Smooth muscle cell (in vitro differentiated cells): ENCODE measurements at regions not wholly inside any gene's neighbourhood (a gene's known extent, or its start where the extent isn't known, plus 50 kb on each side); places are given as distances from the start of the nearest gene placed in this dataset.

Source experiments
- DNase-seq: peaks from one replicate; lab custom pipeline; 2025; ENCODE audit not compliant: unreplicated experiment; lab: John Stamatoyannopoulos, UW
- H2AFZ ChIP-seq: fragments of 200-600 bp; sonication (generic); 2 replicates; pipeline ENCODE4 v1.6.0; 2016; ENCODE audit warnings: antibody characterized with exemption, low read depth, mild to moderate bottlenecking
- H3F3A ChIP-seq: fragments of 200-600 bp; sonication (generic); 2 replicates; pipeline ENCODE4 v1.6.0; 2017; ENCODE audit warnings: antibody characterized with exemption, low read depth
- H3K27ac ChIP-seq: fragments of 200-600 bp; sonication (generic); 2 replicates; pipeline ENCODE4 v1.5.1; 2016; ENCODE audit warnings: low read depth, mild to moderate bottlenecking
- H3K27me3 ChIP-seq: fragments of 200-600 bp; sonication (generic); 2 replicates; pipeline ENCODE4 v1.6.1; 2016; ENCODE audit warnings: low read depth, mild to moderate bottlenecking
- H3K36me3 ChIP-seq: fragments of 200-600 bp; sonication (generic); 2 replicates; pipeline ENCODE4 v1.5.1; 2016; ENCODE audit warnings: low read depth
- H3K4me1 ChIP-seq: fragments of 200-600 bp; sonication (generic); 2 replicates; pipeline ENCODE4 v1.5.1; 2016; ENCODE audit warnings: low read depth
- H3K4me2 ChIP-seq: fragments of 200-600 bp; sonication (generic); 2 replicates; pipeline ENCODE4 v1.6.0; 2016; ENCODE audit warnings: mild to moderate bottlenecking
- H3K4me3 ChIP-seq: fragments of 200-600 bp; sonication (generic); 2 replicates; pipeline ENCODE4 v1.5.1; 2016; ENCODE audit warnings: mild to moderate bottlenecking
- H3K79me2 ChIP-seq: fragments of 200-600 bp; sonication (generic); 2 replicates; pipeline ENCODE4 v1.6.0; 2016; ENCODE audit warnings: low read depth, mild to moderate bottlenecking
- H3K9ac ChIP-seq: fragments of 200-600 bp; sonication (generic); 2 replicates; pipeline ENCODE4 v1.6.0; 2016; ENCODE audit warnings: low read depth
- H3K9me3 ChIP-seq: fragments of 200-600 bp; sonication (generic); replicated peaks from 2 replicates; pipeline ENCODE4 v1.5.1; 2016; ENCODE audit warnings: low read depth
- H4K20me1 ChIP-seq: fragments of 200-600 bp; sonication (generic); 2 replicates; pipeline ENCODE4 v1.6.0; 2016; ENCODE audit warnings: low read depth
- CTCF ChIP-seq: fragments of 200-600 bp; sonication (generic); IDR thresholded peaks from 2 replicates; pipeline ENCODE4 v1.5.1; 2017; ENCODE audit warnings: borderline replicate concordance, mild to moderate bottlenecking, antibody characterized with exemption; ENCODE audit not compliant: insufficient read depth, poor library complexity, severe bottlenecking
- WGBS: methylation state at CpG from one replicate; pipeline ENCODE4 v1.1.7; 2016; ENCODE audit warnings: low lambda C conversion rate; 5-methylcytosine and 5-hydroxymethylcytosine counted together

GRCh38 chr11:15607361-15608036 lies 492.8 kb downstream of the INSC start:
- Histone ChIP-seq H3K27ac (no peak overlapping the region), H3K4me2 (no peak overlapping the region), H3K9ac (no peak overlapping the region), H3K27me3 (no peaks in the 10 kb centered on the region), H3K36me3 (no peaks in the 10 kb centered on the region), H3K79me2 (no peaks in the 10 kb centered on the region), H2AFZ (no peak overlapping the region), H3K9me3 (no peaks in the 10 kb centered on the region), H3F3A (no peaks in the 10 kb centered on the region), H3K4me1 (no peaks in the 10 kb centered on the region), H4K20me1 (no peaks in the 10 kb centered on the region), H3K4me3 (no peak overlapping the region)
- TF ChIP-seq CTCF, result no peak
- WGBS, result 84% methylated on average over 6 of the region's 6 CpGs
- no peak for DNase-seq

- Histone ChIP-seq H3K4me3 (no peak overlapping the region), H3K36me3 (no peaks in the 10 kb centered on the region), H3K79me2 (no peaks in the 10 kb centered on the region), H3K9me3 (no peaks in the 10 kb centered on the region), H3K4me2 (no peak overlapping the region), H3F3A (no peaks in the 10 kb centered on the region), H2AFZ (no peak overlapping the region), H3K4me1 (no peaks in the 10 kb centered on the region), H3K9ac (no peak overlapping the region), H3K27me3 (no peaks in the 10 kb centered on the region), H3K27ac (no peak overlapping the region), H4K20me1 (no peaks in the 10 kb centered on the region)
- DNase-seq, result no peak
- no peak for TF ChIP-seq CTCF
- 100% methylated on average over 1 of the region's 1 CpG for WGBS
These were observed 494.7 kb downstream of the INSC start for GRCh38 chr11:15609445-15609844.

- Histone ChIP-seq H3K27me3 (no peaks in the 10 kb centered on the region), H3K9me3 (no peaks in the 10 kb centered on the region), H3K4me2 (no peak overlapping the region), H3K4me3 (no peak overlapping the region), H3K9ac (no peak overlapping the region), H3K27ac (no peak overlapping the region), H3F3A (no peaks in the 10 kb centered on the region), H2AFZ (no peak overlapping the region), H3K36me3 (no peaks in the 10 kb centered on the region), H3K79me2 (no peaks in the 10 kb centered on the region), H4K20me1 (no peaks in the 10 kb centered on the region), H3K4me1 (no peaks in the 10 kb centered on the region)
- no peak for DNase-seq
- no peak for TF ChIP-seq CTCF
- 87% methylated on average over 5 of the region's 5 CpGs for WGBS
These were observed 496.2 kb downstream of the INSC start for GRCh38 chr11:15610881-15611280.

- Histone ChIP-seq H2AFZ (no peak overlapping the region), H4K20me1 (no peaks in the 10 kb centered on the region), H3K4me3 (no peak overlapping the region), H3K4me2 (no peak overlapping the region), H3K36me3 (no peaks in the 10 kb centered on the region), H3K27ac (no peak overlapping the region), H3K27me3 (no peaks in the 10 kb centered on the region), H3K79me2 (no peaks in the 10 kb centered on the region), H3K9ac (no peak overlapping the region), H3K9me3 (no peaks in the 10 kb centered on the region), H3F3A (no peaks in the 10 kb centered on the region), H3K4me1 (no peaks in the 10 kb centered on the region)
- TF ChIP-seq CTCF, result no peak
- DNase-seq, result no peak
- WGBS, result 81% methylated on average over 1 of the region's 1 CpG
These were observed 498.5 kb downstream of the INSC start for GRCh38 chr11:15613251-15613650.
